DMS 273 treated with DMSO at 0.1 percent for 48 hours (cell line): ENCODE measurements at regions not wholly inside any gene's neighbourhood (a gene's known extent, or its start where the extent isn't known, plus 50 kb on each side); places are given as distances from the start of the nearest gene placed in this dataset.

Experiments
- DNase-seq: peaks from one replicate; lab custom pipeline; 2025; lab: John Stamatoyannopoulos, UW

DNA sequence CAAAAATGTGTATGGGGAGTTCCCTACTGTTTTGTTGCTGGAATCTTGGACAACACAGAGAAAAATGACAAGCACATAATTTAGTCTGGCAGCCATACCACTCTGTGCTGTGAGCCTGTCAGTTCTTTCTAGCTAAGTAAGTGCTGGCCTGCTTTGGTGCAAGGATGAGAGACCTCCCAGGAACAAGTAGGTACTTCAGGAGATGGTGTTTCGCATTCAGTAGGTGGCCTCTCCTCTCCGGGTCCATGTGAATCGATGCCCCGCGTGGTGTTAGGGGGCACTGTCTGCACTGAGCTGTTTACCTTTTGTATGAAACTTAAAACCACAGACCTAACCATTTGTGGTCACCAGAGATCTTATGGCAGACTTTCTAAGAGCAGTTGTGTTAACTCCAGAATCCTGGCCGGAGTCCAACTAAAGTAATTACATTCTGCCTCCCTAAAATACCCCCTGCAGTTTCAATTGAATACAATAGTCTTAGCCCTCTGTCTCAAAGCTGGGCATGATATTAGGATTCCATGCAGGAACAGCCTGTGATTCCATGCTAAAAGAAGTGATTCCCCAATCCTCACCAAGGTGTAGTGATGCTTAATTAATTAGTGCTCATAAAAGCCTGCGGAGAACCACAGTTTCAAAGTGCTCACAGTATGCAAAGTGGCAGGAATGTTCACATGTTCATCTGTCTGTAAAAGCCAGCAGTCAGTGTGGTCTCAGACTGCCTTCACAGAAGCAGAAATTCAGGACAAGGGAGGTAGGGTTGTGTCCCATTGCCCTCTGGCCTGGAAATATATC lies 64.2 kb downstream of the LLPH start:
- peak; percentile 76 for DNase-seq

DNA sequence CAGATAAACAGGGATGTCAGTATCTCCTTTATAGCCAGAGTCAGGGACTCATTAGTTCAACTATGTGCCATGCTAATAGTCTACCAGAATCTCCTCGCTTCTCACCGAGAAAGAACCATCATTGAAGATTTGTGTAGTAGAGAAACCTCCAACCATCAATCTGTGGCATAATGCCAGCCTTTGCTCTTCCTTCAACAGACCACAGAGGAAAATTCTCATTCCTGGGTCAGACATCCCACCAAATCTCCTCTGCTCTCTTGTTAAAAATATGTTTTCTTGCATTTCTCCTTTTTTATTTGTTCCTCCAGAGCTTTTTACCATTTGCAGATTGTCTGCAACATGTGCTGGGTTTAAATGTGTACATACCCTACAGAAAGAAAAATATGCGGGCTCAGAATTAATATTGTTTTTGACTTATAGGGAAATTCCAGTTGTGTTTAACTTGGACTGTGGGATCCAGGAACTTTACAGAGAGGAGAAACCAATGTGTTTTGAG lies 64.9 kb downstream of the LLPH start:
- DNase-seq: no peak

DNA sequence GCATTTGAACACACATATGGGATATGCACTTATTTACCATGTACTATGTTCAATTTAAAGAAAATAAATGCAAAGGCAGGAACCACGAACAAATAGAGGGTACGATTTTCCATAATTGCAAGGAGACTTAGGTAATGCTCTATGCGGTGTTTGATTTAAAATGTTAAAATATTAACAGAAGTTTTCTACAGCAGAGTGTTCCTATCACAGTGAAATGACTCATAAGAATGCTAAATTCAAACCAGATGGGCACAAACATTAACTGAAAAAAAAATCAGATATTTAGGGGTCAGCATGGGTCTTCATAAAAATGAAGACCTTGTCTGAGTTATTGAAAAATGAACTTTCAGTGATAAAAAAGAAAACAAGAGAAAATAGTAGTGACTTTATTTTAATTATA lies 65.4 kb downstream of the LLPH start:
- DNase-seq: no peak

DNA sequence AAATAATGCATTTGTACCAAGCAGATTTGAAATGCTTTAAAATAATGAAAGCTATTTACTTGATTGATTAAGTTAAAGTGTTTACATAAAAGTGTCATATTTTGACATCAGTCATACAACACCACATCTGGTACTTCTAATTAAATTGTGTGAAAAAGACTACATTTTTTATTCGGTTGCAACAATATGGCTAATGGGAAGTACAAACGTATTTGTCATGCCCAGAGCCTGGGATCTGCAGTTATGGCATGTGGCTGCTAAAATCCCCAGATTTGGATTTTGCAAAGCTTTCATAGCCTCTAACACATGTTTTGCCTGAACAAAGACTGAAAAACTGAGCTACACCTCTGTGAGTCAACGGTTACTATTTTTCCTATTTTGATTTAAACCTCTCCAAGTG lies 66.6 kb downstream of the LLPH start:
- no peak for DNase-seq

DNA sequence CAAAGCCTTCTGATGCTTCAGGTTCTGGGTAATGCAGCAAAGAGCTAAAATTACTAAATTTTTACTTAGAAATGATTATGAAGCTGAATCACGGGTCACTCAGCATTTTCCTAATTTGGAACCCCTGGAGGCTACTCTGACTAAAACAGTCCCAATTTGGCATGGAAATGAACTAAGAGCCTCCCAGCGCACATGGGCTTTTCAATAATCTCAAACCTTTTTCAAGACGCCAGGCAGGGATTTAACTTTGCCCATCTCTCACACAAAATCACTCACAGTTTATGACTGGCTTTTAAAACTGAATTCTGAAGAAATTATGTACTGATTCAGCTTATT lies 68.3 kb downstream of the LLPH start:
- DNase-seq: no peak

DNA sequence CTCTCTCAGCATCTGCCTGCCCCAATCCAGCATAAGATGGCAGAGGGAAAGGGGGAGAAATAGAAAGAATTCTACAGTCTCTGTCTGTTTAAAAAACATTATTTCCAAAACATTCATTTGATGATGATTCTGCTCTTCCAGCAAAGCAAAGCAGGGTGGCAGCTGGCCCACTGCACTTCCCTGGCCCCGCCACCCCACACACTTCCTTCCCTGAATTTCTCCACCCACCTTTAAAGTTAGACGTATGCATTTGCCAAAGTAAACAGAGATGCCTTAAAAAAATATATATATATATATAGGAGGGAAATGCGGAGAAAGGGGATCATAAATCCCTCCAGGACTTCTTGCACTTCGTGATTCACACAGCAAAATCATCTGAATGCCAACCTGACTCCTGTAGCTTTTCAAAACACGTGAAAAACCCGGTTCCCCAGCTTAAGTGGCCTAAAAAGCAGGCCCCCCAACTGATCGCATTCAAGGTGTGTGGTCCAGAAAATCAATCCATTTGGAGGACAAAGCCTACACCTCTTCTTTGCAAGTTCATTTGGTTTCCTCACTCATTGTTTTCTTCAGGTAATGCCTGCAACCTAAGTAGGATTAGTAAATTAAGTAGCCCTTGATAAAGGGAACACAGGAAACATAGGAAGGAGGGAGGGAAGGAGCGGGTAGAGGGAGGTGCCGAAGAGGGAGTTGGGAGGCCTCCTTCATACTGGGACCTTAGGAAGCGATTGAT lies 68.8 kb downstream of the LLPH start:
- no peak for DNase-seq

DNA sequence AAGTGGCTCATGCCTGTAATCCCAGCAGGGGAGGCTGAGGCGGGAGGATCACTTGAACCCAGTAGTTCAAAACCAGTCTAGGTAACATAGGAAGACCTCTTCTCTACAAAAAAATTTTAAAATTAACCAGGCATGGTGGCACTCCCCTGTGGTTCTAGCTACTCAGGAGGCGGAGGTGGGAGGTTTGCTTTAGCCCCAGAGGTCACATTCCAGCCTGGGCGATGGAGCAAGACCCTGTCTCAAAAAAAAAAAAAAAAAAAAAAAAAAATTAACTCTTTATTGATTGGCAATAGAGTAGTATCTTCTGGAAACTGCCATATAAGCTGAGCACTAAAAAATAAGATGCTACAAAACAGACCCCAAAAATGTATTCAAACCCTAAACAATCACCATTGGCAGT lies 69.5 kb downstream of the LLPH start:
- no peak for DNase-seq

DNA sequence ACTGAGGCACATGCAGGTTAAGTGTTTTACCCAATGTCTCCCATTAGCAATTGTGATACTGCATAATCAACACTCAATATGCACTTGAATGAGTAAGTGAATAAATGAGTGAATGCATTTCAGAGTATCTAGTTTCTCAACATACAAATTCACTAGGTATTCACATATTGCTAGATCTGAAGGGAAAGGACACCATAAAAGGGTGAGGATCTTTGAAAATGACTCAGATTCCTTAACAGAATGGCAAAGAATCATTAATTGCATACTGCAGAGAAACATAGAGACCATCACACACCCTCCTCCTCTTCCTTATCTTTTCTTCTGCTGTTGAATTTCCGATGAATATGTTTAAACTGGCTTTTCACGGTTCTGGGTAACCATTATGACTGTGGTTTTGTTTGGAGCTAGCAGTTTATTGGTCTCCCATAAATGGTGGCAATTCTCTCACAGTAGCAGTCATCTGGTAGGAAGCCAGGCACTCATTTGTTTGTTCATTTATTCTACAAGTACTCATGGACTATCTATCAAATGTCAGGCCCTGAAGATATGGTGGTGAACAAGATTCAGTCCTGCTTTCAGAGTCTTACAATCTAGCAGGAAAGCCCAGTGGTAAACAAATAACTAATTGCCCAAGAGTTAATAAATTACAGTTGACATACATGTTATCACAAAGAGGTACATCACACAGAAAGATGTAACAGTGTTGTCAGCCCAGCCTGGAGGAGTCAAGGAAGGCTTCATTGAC lies 70.2 kb downstream of the LLPH start:
- DNase-seq: no peak

DNA sequence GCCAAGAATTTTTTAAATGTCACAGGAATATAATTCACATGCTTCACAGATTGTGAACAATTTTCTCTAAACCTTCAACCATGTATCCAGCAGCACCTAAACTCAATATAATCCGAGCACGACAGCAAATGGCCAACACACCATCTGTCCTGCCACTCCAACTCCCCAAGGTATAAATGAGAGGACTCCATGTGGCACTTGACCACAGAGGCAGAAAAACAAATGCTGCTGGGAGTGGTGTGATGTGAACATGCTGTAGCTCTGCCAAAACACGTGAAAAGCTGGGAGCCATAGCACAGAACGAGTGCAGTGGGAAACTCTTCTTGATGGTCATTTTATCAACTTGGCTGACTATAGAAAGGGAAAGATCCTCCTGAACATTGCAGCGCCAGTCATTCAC lies 70.9 kb downstream of the LLPH start:
- no peak for DNase-seq

DNA sequence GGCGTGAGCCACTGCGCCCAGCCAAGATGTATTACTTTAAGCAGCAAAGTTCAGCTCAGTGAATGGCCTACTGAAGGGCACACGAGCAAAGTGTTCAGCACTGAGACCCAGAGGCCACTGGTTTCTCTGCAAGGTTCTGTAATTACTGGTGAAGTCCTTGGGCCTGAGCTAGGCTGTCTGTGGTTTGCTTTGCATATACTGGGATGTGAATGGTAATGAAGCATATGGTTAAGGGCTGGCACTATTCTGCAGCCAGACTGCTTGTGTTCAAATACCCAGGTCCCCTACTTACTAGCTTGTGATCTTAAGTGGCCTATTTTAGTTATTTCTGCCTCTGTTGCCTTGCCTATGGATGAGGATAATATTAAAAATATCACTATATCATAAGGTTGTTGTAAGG lies 72.0 kb downstream of the LLPH start:
- no peak for DNase-seq

DNA sequence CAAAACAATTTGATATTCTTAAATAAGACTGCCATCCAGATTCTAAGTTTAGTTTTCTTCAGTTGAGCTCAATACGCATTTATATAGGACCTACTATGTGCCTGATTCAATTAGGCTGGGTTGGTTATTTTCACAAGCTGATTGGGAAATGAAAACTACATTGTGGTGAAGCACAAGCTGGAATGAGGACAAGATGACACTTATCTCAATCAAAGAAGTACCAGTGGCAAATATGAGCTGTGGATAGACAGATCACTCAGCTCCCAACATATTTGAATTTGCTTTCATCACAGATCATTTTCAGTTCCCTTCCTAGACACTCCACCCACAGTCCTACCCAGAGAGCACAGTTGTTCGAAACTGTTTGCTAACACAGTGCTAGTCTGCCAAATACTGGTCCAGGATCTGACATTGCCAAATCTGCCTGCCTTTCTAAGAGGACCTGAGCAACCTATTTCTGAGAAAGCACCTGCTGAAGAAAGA lies 74.7 kb downstream of the LLPH start:
- DNase-seq: no peak

DNA sequence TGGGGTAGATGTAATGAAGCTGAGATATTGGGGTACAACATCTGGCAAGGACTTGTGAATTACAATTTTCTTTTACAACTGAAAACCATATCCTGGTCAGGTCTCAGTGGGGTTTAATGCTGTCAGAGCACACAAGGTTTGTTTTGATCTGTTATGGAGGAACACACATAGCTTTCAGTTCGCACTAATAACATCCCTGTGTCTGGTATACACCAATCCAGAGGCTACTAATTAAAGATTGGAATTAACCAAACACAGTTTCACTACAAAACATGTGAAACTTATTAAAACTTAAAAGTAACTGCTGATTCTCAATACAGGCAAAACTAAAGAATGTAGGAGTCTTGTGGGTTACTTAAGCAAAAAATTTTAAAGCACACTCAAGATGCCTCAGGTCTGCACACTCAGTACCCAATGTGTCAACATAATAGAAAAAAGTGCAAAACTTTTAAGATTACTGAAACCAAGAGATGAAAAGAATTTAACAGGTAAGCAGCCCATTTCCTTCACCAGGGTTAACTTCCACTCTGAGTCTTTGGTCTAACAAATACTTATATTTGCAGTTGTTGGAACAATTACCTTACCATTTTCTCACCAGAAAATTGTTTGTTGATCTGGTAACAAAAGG lies 77.4 kb downstream of the LLPH start:
- DNase-seq: no peak

DNA sequence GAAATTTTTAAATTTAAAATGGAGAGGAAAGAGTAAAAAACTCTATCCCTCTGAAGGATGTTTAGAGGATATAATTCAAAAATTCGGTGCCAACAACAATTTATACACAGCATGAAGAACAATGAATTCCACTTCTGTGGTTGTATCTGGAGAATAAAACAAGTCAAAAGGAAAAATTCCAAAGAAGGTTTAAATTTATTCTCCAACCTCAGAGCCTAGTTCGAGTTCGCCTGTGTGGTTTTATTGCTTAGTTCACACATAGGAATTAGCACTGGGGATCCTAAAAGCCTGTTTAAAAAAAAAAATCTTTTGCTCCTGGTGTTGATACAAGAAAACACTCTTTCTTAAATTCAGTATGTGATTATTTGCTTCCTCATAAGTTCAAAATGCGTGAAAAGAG lies 79.2 kb downstream of the LLPH start:
- no peak for DNase-seq

DNA sequence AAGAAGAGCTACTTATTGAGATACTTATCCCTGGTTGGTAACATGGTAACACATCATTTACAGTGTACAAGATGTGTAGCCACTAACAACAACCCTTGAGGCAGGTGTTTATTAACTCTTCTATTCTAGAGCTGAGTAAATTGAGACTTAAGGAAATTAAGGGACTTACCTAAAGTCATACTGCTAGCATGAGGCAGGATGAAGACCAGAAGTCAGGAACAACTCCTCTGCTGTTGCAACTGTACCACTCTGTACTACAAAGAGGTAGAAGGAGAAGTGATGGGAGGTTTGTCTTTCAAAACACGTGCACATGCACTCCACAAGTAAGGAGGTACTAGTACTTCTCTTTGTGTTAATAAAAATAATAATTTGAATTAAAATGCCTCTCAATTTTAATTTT lies 79.9 kb downstream of the LLPH start:
- DNase-seq: no peak

DNA sequence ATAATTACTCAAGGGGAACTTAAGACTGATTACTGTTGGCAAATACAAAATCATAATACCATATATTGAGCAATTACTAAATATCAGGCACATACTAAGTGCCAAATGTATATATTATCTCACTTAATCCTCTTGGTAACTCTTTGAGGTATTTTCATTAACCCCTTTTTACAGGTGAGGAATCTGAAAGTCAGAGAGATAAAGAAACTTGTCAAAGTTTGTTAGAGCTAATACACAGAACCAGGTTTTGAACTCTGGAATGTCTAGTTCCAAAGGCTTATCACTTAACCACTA lies 80.3 kb downstream of the LLPH start:
- no peak for DNase-seq

DNA sequence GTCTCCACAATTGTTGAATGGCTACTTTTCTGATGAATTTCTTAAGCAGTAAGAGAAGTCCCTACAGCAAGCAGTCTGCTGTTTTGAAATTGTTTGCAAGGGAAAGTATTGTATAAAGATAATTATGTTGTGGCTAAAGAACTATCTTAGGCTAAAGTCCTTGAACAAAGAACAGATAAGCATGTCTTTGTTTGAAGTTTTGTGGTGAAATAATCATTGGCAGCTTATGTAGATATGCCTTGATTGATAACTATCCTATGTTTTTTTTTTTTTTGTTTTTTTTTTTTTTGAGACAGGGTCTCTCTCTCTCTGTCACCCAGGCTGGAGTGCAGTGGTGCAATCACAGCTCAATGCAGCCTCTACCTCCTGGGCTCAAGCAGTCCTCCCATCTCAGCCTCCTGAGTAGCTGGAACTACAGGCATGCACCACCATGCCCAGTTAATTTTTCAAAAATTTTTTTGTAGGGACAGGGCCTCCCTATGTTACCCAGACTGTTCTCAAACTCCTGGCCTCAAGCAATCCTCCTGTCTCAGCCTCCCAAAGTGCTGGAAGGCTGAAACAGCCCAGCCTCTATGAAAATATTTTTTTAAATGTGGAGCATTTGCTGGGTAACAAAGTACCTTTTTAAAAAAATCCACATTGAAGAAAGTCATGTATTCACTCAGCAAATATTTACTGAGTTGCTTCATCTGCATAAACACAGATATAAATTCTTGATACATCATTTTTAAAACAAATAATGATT lies 80.8 kb downstream of the LLPH start:
- no peak for DNase-seq

DNA sequence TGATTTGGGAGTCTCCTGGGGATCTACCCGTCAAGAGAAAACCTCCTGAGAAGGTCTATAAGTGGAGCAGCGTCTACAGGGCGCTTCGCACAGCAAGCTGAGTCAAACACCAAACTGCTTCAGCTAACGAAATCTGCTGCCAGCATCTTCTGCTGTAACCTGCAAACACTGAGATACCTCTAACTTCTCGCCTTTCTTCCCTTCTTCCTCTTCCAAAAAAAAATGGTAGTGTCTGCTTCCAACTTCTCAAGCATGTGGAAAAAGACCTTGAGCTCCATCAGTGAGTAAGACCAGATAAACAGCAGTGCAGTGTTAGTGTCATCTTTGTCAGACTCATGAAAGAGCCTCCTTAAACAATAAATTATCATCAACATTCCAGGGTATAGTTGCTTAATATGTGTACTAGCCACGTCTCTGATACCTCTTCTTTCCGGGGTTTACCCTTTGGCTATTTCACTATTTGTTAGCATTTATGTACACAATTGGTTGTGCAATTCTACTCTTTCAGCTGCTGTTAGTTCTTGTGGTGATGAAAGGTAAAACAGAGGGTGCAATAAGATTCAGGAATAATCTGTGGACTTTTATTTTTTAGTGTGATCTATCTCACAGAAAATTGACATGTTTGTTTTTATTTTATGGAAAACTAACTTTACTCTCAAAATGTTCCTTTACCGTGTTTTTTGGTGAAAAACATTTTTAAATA lies 81.6 kb downstream of the LLPH start:
- no peak for DNase-seq

DNA sequence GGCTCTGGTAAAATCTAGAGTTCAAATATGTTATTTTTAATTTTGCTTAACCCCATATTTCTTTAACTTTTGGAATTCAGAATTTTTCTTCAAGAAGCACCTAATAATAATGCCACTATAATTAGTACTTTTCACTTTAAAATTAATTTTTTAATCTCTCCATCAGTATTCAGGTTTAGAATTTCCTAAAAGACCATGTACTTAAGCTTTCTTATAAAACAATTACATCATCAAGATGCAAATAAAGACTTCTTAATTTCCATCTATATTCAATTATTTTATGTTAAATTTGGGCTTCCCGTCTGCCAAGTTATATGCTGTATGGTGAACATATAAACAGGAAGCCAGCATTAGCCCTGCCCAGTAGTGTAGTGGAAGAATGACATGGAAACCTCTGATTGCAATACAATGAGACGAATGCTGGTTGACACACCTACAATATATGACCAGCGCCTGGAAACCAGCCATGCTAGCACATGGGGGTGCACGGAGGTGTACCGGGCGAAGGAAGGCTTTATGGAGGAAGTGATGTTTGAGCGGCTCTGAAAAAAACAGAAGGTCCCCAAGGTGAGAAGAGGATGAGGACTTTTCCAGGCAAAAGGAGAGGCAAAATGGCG lies 82.2 kb downstream of the LLPH start:
- DNase-seq: no peak

DNA sequence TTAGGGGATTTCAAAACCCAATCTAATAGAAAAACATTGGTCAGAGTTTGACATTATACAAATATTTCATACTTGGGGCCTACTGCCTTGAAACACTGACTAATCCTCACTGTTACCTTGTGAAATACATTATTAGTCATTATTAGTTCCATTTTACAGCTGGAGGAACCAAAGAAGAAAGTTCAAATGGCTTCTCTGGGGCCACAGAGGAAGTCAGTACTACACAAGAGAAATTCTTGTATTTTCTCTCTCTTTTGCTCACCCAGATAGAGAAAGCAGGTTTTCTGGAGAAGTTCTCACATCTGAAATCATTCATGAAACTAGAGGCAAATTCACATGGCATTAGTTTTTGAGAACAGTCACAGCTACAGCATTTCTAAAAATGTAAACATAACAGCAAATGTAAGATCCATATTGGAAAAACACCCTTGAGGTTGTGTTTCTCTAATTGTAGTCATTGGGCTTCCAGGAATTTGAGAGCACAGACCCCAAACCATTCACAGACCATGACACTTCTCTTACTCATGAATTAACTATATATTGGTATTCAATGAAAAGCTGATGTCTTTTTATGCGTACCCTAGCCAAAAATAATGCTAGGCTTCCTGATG lies 83.0 kb downstream of the LLPH start:
- no peak for DNase-seq

DNA sequence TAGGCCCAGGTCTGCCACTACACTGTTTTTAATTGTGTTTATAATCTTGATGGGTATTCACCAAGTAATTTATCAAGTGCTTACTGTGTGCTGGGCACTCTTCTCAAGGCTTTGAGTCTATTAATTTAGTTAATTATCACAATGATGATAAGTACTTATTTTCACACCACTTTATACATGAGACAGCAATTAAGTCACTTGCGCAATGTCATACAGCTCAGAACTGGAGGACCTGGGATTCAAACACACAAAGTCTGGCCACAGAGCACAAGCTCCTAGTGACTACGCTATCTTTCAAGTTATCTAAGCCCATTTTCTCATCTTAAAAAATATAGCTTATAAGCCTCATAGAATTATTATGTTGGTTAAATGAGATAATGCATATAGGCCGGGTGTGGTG lies 85.0 kb downstream of the LLPH start:
- no peak for DNase-seq
